ENCODE measurements at regions not wholly inside any gene's neighbourhood (a gene's known extent, or its start where the extent isn't known, plus 50 kb on each side); places are given as distances from the start of the nearest gene placed in this dataset.

- intact Hi-C loops (cut with micrococcal nuclease) (no loop called here), in situ Hi-C loops (cut with MboI) (no loop called here)
- WGBS (ENCODE audit: insufficient coverage, low coverage, missing lambda C conversion rate) = 0% methylated on average over 2 of the region's 2 CpGs
- ChIA-PET POLR2A (interaction anchor here (0.6 to 3.4 kb wide), 7 partner anchors 11 to 554 kb away, joined by 3 to 17 read pairs (median 4); no protein-coding TSS in a partner anchor), CTCF (ENCODE audit: low intra/inter-chr PET ratio) (no interaction called here)
- peaks cover 4% of the 10 kb centered on the region for H3K9me1 ChIP-seq (ENCODE audit: control insufficient read depth, insufficient read depth, low read length)
- ATAC-seq (peak; percentile 99), FAIRE-seq (peak; percentile 99), DNase-seq (ENCODE audit: extremely low read depth in 1 of 4, low spot score in 3 of 4) (peak; percentile 87 to 93 (median 90))
- no peak overlapping the region for H3K4me3 ChIP-seq
- BruUV-seq (replicated peaks) = no TSS peak
- no peaks in the 10 kb centered on the region for H4K20me1 ChIP-seq (replicated peaks; ENCODE audit: control insufficient read depth, insufficient read depth, low read length)
- peak overlapping the region; percentile 70 for H2AFZ ChIP-seq (ENCODE audit: low read depth, low read length)
- H3K27me3 ChIP-seq (ENCODE audit: control insufficient read depth in 2 of 2, insufficient read depth in 2 of 2, low read length in 2 of 2) = peaks cover 3 to 21% of the 10 kb centered on the region in 2 experiments; a peak in 4 of 5 replicates
- no peaks in the 10 kb centered on the region for H3K9me3 ChIP-seq (replicated peaks; ENCODE audit: control insufficient read depth, insufficient read depth, low read depth, low read length)
- H3K9ac ChIP-seq (ENCODE audit: insufficient read depth in 1 of 2, low read depth in 2 of 2, low read length in 2 of 2) = peak overlapping the region in 1 of 2 experiments; percentile 2; a peak in 1 of 4 replicates
- H3K79me2 ChIP-seq (ENCODE audit: control insufficient read depth, insufficient read depth, low read length) = no peaks in the 10 kb centered on the region
- peak overlapping the region; percentile 56 for H3K4me2 ChIP-seq (ENCODE audit: insufficient read depth, low read length)
- H3K36me3 ChIP-seq (ENCODE audit: control insufficient read depth, insufficient read depth, low read length) = no peaks in the 10 kb centered on the region
- H3K27ac ChIP-seq (ENCODE audit: extremely low read depth, low read depth, low read length) = peak overlapping the region; percentile 78; the same call in 2 of the 3 replicates
- peaks cover 9 to 37% of the 10 kb centered on the region in 2 experiments for H3K4me1 ChIP-seq (replicated peaks in 1 of 2; ENCODE audit: control insufficient read depth in 2 of 2, insufficient read depth in 2 of 2, low read length in 2 of 2)
- TF ChIP-seq ZNF395 (CRISPR knock-in tag; IDR thresholded peaks at IDR 0.05) = peak; percentile 87
- TF ChIP-seq NUFIP1 (IDR thresholded peaks at IDR 0.05; ENCODE audit: partially characterized antibody) = peak; percentile 68
- TF ChIP-seq TAF1 (IDR thresholded peaks at IDR 0.05; ENCODE audit: control insufficient read depth, extremely low read depth, insufficient read depth, low read length, severe bottlenecking) = peak; percentile 59
- no peak for TF ChIP-seq PURB (CRISPR knock-in tag; IDR thresholded peaks at IDR 0.05; ENCODE audit: low read depth)
- TF ChIP-seq SMAD4 (CRISPR knock-in tag; conservative IDR thresholded peaks at IDR 0.05) = peak; percentile 45
- no peak for TF ChIP-seq BMI1 (IDR thresholded peaks at IDR 0.05; ENCODE audit: low read length)
- TF ChIP-seq FOXM1 (IDR thresholded peaks at IDR 0.05; ENCODE audit: low read depth) = no peak
- no peak for TF ChIP-seq FOXM1 (CRISPR knock-in tag; IDR thresholded peaks at IDR 0.05; ENCODE audit: low read depth)
- TF ChIP-seq YY1 (IDR thresholded peaks at IDR 0.05; ENCODE audit: borderline replicate concordance in 1 of 3, control insufficient read depth in 1 of 3, extremely low read depth in 1 of 3, insufficient read depth in 3 of 3, insufficient read length in 1 of 3, insufficient replicate concordance in 2 of 3, low read depth in 1 of 3, low read length in 2 of 3) = peak in 1 of 3 experiments; percentile 6
- no peak for TF ChIP-seq ID3 (CRISPR knock-in tag; IDR thresholded peaks at IDR 0.05)
- peak; percentile 71 for TF ChIP-seq ID3 (tag; IDR thresholded peaks at IDR 0.05)
- 0 out of 4 replicates have a peak, but pooled peaks of 1 of the 2 experiments have one; percentile 41 for TF ChIP-seq TBL1XR1 (IDR thresholded peaks at IDR 0.05; ENCODE audit: low read length in 2 of 2)
- TF ChIP-seq ZBTB34 (CRISPR knock-in tag; IDR thresholded peaks at IDR 0.05) = no peak
- 0 out of 2 replicates have a peak, but pooled peaks have one; percentile 52 for TF ChIP-seq GATAD2B (IDR thresholded peaks at IDR 0.05; ENCODE audit: borderline replicate concordance)
- TF ChIP-seq FOS (IDR thresholded peaks at IDR 0.05; ENCODE audit: extremely low read depth, insufficient read length) = peak; percentile 62
These were observed 82.5 kb upstream of the TNRC6C start for GRCh38 chr17:77875881-77876509.
